ENCODE measurements at regions not wholly inside any gene's neighbourhood (a gene's known extent, or its start where the extent isn't known, plus 50 kb on each side); places are given as distances from the start of the nearest gene placed in this dataset.
"Not testable (repeated sequence)": the region's sequence is repeated elsewhere in the genome, so short reads cannot be mapped to it uniquely, and the experiment has no call there.

DNA sequence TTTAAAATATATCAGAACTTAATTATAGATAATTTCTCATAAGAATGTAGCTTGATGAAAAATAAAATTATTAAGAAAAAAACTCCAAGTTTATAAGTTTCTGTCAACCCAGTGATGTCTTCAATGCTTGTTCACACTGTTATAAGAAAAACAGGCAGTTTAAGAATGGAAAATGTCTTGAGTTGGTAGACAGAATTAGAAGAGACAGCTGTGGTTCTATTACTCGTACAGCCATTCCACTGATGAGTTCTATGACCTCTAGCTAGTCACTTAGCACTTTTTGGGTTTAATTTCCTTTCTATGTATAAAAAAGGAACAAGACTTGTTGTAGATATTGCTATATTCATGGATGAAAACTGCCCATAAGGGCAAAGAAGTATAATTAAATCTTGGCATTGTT is 1013.1 kb upstream of the ATXN8OS start:
- DNase-seq (ENCODE audit: low read depth in 2 of 2) = no peak

DNA sequence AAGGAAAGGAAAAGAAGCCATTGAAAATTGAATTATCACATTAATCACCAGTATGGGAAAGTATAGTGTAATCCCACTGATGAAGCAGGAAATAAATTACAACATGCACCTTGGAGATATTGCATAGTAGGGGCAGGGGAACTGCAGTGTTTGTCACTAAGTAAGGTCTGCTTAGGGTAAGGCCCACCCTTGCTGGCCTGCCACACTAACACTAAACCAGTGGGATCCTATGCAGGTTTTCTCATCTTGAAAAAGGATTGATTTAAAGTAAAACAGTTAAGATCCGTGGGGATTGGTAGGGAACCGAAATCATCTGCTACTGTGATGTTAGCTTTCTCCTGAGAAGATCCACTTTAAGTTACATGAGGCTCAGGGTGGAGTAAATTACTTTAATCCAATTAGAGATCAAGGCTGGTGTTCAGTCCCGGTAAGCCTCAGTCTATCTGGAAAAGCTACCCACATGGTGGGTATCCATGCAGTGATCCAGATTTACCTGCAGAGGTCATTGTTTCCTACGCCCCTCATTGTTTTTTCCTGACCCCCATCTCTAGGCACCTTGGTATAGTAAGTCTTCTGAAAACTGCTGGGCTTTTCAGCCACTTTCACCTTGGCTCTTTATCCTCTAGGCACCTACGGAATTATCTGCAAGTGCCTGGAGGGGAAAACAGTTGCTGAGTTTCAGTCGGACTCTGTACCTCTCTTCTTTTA is 1014.9 kb upstream of the ATXN8OS start:
- no peak for DNase-seq (ENCODE audit: low read depth in 2 of 2)

DNA sequence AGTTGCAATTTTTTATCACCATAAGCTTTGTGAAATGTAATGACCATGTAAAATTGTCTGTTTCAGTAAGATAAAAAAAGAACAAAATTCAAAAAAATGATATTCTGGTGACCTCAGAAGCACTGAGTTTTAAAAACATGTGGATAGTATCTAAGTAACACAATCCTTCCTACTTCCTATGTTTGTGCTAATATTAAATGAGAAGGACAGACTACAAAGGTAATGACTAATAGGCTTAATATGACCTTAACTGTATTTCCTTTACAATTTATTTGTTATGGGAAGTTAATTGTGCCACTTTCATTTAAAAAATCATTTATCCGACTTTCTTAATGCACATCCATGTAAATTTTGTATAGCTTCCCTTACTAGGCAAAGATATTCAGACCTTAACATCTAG is 1030.4 kb upstream of the ATXN8OS start:
- DNase-seq (ENCODE audit: low read depth in 2 of 2) = no peak

DNA sequence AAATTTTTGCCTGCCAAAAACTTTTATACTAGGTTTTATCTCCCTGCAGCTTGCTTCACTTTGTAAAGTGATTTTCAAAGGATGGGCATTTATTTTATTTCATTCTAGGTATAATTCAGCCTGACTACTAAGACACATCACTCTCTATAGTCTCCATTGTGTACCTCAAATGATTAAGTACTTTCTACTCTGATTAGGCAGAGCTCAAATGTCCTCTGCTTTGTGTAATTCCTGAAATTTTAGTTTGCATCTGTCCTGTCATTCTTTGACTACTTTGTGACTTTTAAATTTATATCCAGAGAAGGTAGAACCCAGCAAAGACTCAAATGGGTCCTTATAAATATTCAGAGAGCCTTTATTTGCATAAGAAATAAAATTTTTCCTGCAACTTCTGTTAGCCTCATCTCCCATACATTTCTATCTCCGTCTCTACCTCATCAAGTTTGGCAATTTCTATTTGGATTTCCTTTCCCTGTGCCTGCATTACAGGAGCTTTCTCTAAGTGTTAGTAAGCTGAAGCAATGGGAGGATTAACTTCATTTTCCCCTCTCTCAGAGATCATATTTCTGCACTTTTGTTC is 1038.0 kb upstream of the ATXN8OS start:
- DNase-seq (ENCODE audit: low read depth in 2 of 2) = no peak

DNA sequence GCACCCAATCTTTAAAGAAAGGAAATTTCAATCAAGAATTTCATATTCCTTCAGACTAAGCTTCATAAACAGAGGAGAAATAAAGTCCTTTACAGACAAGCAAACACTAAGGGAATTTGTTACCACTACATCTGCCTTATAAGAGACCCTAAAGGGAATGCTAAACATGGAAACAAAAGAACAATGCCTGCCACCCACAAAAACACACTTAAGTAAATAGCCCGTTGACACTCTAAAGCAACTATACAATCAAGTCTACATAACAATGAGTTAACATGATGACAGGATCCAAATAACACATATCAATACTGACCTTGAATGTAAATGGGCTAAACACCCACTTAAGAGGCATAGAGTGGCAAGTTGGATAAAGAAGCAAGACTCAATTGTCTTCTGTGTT is 1056.9 kb upstream of the ATXN8OS start:
- DNase-seq (ENCODE audit: low read depth in 2 of 2) = no peak

DNA sequence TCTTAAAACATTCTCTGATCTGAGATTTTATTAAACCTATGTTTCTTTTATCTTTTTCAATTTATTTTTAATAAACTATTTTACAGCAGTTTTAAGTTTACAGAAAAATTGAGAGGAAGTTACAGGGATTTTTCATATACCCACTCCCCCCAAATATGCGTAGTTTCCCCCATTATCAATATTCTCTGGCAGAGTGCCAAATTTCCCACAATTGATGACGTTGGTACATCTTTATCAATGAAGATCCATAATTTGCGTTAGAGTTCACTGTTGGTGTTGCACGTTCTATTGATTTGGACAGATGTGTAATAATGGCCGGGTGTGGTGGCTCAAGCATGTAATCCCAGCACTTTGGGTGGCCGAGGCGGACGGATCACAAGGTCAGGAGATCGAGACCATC is 1063.0 kb upstream of the ATXN8OS start:
- DNase-seq (ENCODE audit: low read depth in 2 of 2) = no peak

DNA sequence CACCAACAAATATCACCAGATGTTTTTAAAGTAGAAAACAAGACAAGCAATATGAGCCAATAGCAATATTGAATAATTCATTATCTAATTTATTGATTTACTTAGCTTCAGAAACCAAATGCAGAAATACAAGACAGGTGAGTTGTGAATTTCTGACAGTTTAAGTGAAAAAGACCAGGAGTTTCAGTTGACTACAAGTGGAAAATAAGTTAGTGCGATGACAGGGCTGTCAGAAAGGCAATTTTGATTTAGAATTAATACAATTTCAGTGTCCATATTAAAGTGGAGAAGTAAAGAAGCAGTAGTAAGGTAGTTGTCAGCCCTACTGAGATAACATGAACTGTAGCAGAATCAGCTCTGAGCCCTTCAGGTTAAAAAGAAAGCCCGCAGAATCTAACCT is 1066.7 kb upstream of the ATXN8OS start:
- no peak for DNase-seq (ENCODE audit: low read depth in 2 of 2)

DNA sequence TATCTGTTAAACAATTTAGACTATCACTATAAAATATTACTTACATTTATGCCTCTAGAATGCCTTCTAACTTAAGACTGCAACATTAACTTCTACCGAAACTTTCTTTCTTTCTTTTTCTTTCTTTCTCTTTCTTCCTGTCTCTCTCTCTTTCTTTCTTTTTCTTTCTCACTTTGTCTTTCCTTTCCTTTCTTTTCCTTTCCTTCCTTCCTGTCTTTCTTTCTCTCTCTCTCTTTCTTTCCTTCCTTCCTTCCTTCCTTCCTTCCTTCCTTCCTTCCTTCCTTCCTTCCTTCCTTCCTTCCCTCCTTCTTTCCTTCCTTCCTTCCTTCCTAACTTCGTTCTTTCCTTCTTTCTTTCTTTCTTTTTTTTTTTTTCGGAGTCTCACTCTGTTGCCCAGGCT is 1071.9 kb upstream of the ATXN8OS start:
- DNase-seq (ENCODE audit: low read depth in 2 of 2) = no peak

DNA sequence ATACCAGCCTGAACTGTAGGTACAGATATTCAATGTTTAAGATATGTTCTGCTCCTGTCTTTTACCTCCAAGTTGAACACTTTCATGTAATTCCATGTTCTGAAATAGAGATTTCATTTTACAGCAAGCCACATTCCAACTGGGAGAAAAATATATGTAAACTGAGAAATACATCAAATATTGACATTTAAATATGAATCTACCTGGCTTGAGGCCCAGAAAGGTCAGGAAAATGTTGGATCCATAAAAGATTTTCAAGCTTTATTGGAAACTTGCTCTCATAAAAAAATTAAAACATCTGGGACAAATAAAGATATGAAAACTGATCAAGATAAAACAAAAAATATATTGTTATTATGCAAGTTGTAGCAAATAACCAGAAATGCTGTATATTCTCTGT is 1078.7 kb upstream of the ATXN8OS start:
- DNase-seq (ENCODE audit: low read depth in 2 of 2) = no peak

DNA sequence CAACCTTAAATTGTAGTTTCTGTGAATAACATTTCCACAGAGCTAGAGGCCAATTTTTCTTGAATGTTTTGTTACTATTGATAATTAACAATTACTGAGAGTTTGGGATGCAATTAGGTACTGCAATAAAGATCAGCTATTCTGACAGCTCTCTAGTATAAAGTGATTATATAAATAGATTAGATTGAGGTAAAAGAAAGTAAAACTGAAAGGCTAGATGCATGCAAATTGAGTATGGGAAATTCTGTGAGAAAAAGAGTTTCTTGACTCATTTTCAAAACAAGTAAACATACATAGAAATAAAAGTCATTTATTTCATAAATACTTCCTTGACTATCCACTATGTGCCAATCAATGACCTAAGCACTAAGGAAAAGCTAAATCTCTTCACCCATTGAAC is 1087.5 kb upstream of the ATXN8OS start:
- no peak for DNase-seq (ENCODE audit: low read depth in 2 of 2)

DNA sequence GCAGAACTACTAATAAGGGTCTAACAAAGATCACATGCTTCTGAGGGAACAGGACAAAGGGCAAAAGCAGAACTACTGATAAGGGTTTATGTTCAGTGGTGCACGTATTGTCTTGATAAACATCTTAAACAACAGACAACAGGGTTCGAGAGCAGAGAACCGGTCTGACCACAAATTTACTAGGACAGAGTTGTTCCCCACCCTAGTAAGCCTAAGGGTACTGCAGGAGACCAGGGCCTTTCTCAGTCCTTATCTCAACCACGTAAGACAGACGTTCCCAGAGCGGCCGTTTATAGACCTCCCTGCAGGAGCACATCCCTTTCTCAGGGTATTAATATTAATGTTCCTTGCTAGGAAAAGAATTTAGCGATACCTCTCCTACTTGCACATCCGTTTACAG is 1089.5 kb upstream of the ATXN8OS start:
- DNase-seq (ENCODE audit: low read depth in 2 of 2) = not testable (repeated sequence)

DNA sequence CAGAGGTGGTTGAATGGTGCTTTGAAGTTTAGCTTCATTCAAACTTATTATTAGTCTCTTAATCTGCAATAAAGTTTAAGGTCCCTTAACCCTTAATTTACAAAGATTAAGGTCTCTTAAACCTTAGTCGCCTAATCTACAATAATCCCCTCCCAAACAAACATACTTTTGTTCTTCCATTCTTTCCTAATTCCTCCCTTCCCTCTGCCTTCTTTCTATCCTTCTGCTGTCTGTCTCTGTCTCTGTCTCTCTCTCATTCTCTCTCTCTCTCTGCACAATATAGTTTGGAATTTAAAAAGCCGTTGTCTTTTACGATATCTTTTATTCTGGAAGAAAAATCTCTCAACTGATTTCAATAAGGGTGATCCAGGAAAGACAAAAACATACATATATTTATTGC is 1096.8 kb upstream of the ATXN8OS start:
- DNase-seq (ENCODE audit: low read depth in 2 of 2) = no peak

DNA sequence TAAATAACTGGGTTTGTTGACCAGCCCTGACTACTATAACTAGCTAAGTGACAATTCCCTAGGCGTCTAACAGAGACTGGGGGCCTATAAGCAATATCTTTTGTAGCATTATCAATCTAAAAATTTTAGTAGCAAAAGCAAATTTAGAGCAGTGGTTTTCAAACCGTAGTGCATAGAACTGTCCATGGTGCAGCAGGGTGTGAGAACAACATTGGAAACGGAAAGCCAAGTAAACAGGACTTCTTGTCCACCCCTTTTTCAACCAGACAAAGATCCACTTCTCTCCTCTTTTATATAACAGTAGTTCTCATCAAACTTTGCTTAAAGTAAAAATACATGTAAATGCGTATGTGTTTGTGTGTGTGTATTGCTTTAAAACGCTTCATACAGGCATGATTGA is 1099.1 kb upstream of the ATXN8OS start:
- no peak for DNase-seq (ENCODE audit: low read depth in 2 of 2)

DNA sequence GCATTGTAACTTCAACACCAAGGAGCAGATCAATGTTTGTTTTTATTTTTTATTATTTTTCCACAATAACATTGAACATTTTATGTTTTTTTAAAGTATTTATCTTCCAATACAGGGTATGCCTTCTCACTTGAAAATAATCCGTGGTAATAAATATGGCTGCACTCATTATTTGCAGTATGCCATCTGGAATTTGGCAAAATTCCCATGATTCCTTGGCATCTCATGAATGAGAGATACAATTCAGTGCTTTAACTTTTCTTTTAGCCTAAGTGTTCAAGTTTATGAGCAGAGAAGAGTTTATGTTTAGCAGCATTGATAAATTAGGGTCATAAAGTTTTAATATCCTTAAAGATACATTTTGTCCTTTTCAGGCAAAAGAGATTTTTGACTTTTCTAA is 1109.6 kb upstream of the ATXN8OS start:
- DNase-seq (ENCODE audit: low read depth in 2 of 2) = no peak

DNA sequence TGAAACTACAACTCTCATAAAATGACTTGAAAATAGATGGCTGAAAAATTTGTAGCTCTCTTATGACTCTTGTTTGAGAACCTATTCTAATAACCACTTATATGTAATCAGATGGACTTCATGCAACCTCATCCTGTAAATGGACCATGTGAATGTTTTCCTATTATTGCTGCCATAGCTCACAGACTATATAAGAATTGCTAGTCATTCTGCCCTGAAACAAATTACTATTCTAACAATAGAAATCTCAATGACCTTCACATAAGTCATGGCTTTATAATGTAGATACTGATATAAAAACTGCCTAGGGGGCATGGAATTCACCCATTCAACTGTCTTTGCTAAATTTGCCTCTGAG is 1111.0 kb upstream of the ATXN8OS start:
- no peak for DNase-seq (ENCODE audit: low read depth in 2 of 2)

DNA sequence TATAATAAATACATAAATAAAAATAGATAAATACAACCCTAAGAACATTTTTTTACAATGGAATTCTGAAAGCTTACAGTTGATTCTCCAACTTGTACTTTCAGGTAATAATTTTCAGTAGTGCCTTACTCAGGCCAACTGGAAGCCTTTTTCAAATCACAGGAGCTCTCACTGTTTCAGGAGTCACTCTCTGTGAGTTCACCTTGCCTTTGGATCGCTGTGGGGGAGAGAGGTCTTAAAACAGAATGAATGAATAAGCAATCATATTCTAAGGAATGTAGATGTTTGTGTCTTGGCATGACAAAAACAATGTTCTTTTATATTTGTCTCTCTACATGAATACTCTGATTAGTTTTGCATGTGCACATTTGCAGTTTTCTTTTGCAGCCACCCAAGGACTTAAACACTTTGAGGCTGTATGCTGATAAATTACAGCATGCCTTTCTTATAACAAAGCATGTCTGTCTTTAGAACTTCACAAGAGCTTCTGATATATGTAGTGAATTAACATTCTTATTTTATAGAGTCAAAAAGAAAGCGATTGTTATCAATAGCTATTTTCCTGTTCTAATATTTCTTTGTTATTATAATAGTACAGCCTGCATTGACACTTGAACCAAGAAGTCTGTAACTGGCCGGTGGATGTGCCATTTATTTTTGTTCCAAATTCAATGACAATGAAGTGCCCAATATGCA is 1111.5 kb upstream of the ATXN8OS start:
- no peak for DNase-seq (ENCODE audit: low read depth in 2 of 2)

DNA sequence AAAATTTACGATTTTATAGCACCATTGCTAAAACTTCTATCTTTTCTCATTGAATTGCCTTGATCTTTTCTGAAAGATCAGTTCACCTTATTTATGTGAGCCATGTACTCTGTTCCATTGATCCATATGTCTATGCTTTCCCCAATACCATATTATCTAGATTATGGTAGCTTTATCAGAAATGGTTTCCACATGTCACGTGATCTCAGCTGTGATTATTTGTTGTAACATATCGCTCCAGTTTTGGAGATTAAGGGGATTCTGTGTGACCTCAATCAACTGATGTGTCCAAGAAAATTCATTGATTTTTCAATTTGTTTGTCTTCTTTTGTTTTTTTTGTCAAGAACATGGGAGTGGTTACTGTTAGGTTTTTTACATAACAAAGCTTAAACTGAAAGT is 1114.5 kb upstream of the ATXN8OS start:
- no peak for DNase-seq (ENCODE audit: low read depth in 2 of 2)

DNA sequence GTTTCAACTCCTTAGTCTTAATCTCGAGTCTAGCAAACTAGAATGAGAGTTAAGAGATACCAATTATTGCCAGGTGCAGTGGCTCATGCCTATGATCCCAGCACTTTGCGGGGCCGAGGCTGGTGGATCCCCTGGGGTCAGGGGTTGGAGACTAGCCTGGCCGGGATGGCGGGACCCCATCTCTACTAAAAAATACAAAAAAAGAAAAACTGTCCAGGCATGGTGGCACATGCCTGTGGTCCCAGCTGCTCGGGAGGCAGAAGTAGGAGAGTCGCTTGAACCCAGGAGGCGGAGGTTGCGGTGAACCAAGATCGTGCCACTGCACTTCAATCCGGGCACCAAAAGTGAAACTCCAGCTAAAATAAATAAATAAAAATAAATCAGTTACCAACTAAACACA is 1119.5 kb upstream of the ATXN8OS start:
- DNase-seq (ENCODE audit: low read depth in 2 of 2) = no peak

DNA sequence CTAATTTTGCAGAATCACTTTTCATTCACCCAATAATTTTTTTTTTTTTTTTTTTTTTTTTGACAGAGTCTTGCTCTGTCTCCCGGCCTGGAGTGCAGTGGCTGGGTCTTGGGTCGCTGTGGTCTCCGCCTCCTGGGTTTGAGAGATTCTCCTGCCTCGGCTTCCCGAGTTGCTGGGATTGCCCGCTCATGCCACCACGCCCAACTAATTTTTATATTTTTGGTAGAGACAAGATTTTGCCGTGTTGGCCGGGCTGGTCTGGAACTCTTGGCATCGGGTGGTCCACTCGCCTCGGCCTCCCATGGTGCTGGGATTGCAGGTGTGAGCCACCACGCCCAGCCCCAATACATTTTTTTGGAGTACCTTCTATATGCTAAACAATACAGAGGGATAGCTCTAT is 1120.0 kb upstream of the ATXN8OS start:
- DNase-seq (ENCODE audit: low read depth in 2 of 2) = no peak

DNA sequence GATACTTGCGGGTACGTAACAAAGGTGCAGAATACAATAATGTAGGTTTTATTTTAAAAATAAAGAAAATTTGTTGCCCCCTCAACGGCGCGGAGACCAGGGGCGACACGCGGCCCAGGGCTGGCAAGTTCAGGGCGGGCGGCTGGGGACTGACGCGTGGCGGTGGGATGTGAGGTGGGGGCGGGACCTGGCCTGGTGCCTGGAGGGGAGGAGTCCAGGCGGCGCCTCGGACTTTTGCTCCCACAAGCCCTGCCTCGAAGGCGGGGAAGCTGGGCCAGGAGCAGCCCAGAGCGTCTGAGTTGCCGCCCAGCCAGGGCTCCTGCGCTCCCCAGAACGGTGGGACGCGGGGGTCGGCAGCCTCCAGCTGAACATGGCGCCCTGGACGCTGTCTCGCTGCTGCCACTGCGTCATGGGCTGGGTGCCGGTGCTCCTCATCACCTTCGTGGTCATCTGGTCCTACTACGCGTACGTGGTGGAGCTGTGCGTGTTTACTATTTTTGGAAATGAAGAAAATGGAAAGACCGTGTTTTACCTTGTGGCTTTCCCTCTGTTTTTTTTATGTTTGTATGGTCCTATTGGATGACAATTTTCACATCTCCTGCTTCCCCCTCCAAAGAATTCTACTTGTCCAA is 1122.8 kb upstream of the ATXN8OS start:
- DNase-seq (ENCODE audit: low read depth in 2 of 2) = no peak

DNA sequence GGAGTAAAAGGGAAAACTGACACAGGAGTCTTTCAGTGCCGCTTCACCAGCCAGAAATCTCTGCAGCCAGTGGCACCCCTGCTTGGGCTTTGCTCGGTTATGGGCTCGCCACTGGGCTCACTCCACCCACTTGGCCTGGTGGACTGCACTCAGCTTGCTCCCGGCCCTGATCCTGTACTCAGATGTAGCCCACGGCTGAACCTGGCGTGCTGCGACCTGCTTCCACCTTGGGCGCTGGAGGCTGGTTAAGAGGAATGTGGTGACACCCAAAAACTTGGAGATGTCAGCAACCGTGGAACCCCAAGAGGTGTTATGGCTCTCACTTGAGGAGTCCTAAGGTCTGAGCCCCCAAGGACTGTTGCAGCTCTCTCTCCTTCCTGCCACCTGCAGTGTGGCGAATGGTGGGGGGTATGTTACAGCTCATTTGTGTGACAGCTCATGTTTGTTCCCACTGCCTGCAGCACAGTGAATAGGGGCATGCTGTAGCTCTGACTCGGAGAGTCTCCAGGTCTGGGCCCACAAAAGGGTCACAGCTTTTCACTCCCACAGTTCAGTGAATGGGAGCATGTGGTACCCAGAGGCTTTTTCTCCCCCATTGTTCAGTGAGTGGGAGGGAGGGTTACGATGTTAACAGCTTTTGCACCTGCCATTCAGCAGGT is 1124.5 kb upstream of the ATXN8OS start:
- no peak for DNase-seq (ENCODE audit: low read depth in 2 of 2)

DNA sequence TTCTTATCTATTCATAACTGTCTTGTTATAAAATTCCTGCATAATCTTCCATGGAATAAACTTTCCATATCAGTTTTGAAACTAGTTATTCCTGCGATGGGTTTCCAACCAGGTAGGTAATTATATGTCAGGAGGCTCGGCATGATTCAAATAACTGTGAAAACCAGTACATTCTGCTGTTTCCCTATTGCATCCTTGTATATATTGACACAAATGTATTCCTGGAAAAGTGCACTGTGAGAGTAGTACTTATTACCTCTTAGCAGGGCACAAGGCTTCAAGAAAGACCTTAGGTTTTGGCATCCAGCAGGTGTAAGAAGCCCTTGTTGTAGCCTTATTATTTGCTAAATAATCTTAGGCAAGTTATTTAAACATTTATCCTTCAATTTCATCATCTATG is 1131.3 kb upstream of the ATXN8OS start:
- DNase-seq (ENCODE audit: low read depth in 2 of 2) = no peak

DNA sequence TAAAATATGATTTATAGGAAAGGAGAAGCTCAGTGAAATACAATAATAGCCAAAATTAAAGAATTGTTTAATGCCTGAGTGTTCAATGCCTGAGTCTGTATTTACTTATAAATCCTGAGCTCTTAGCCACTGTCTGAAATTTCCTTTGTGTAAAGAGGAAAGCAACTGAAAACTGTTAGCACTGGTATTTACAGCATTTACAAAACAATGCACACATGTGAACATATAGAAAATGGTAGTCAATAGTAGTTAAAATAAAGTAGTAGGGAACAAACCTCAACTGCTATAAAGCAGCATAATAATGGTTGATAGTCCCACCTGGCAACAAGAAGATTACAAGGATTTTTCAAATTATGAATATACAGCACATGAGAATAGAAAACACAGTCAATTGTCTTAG is 1137.1 kb upstream of the ATXN8OS start:
- no peak for DNase-seq (ENCODE audit: low read depth in 2 of 2)

Measured in fibroblast of skin of left biceps (primary cell).